Adrenal gland (tissue), 9 donors: ENCODE measurements at regions not wholly inside any gene's neighbourhood (a gene's known extent, or its start where the extent isn't known, plus 50 kb on each side); places are given as distances from the start of the nearest gene placed in this dataset.
A peak's percentile ranks its signal among the peaks of the same experiment; 100 is the strongest.

Source experiments
- DNase-seq, 7 donors: peaks; one replicate each; pipeline ENCODE4 v3.0.0-alpha.2; 2019 to 2020
- H3K27ac ChIP-seq, 5 donors: fragments of 200-600 bp; sonication (generic) in 4 of 5; 1 replicate in 3 of 5; 2 replicates in 2 of 5; pipeline versions ENCODE4 v1.5.1 to v1.8.0; 2016 to 2020; ENCODE audit warnings: mild to moderate bottlenecking in 1 of 5
- H3K27me3 ChIP-seq: fragments of 200-600 bp; 2 replicates; pipeline ENCODE4 v1.8.0; 2021
- H3K36me3 ChIP-seq, 2 donors: fragments of 200-600 bp; replicated peaks in 1 of 2; 1 replicate in 1 of 2; 2 replicates in 1 of 2; pipeline versions ENCODE4 v1.5.1 to v1.8.0; 2018 to 2022
- H3K4me1 ChIP-seq, 2 donors: fragments of 200-600 bp; replicated peaks in 1 of 2; 1 replicate in 1 of 2; 2 replicates in 1 of 2; pipeline versions ENCODE4 v1.5.1 to v1.8.0; 2018 to 2021
- H3K4me3 ChIP-seq, 4 donors: fragments of 200-600 bp; sonication (generic) in 3 of 4; one replicate each; pipeline ENCODE4 v1.5.1; 2016 to 2018
- H3K9me3 ChIP-seq, 3 donors: fragments of 200-600 bp; sonication (generic) in 1 of 3; replicated peaks in 1 of 3; 1 replicate in 2 of 3; 2 replicates in 1 of 3; pipeline versions ENCODE4 v1.5.1 to v1.8.0; 2016 to 2021
- POLR2A ChIP-seq, 2 donors: fragments of 450-650 bp; IDR thresholded peaks; one replicate each; pipeline ENCODE4 v1.6.1; 2017; ENCODE audit warnings: antibody characterized with exemption in 2 of 2, mild to moderate bottlenecking in 2 of 2, moderate library complexity in 1 of 2
- WGBS, 4 donors: extraction: QIAGEN DNeasy Blood & Tissue Kit in 2 of 4; methylation state at CpG; one replicate each; pipeline versions ENCODE4 v1.1.5 to v1.1.7; 2013 to 2017; 5-methylcytosine and 5-hydroxymethylcytosine counted together
- intact Hi-C, 2 donors: fragments of 100-400 bp; cut with DNase I; formaldehyde crosslinking; loops; one replicate each; pipeline versions ENCODE4 v1.14.1 to v1.15.0; 2022 to 2023
- TF ChIP-seq, protein P1 (sequence below), 6 experiments: fragments of 450-650 bp in 4 of 6; fragments of 200-600 bp in 2 of 6; sonication (generic) in 1 of 6; IDR thresholded peaks; 1 replicate in 5 of 6; 2 replicates in 1 of 6; pipeline versions ENCODE4 v1.5.1 to v1.8.0; 2016 to 2021; ENCODE audit warnings: antibody characterized with exemption in 6 of 6, mild to moderate bottlenecking in 2 of 6, moderate library complexity in 1 of 6
- donor health status: healthy with polysubstance abuse.
- donor health status: Bipolar disorder and iron deficiency.
- donor health status: DM: yes; HTN: yes; CAD: no.
- donor health status: DM: no; HTN: no; CAD: no.
- donor health status: DM: no; HTN: no; CAD: no.

DNA sequence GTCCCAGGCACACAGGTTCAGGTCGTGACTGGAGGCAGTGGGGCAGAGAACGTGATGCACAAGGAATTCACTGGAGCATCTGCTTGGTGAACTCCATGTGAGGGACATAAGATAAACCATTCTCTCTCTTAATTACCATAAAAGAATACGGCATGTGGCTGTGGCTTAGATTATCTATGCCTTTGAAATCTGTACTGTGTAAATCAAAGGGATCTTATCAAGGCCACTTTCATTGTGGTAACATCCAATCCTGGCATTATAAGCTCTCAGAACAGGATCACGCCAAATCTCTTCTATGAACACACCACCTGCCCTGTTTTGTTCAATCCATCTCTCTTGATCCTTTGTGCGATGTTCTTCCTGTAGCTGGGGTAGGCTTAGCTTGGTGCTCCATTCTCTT lies 192.3 kb downstream of the SPATA18 start:
- no peak for DNase-seq

DNA sequence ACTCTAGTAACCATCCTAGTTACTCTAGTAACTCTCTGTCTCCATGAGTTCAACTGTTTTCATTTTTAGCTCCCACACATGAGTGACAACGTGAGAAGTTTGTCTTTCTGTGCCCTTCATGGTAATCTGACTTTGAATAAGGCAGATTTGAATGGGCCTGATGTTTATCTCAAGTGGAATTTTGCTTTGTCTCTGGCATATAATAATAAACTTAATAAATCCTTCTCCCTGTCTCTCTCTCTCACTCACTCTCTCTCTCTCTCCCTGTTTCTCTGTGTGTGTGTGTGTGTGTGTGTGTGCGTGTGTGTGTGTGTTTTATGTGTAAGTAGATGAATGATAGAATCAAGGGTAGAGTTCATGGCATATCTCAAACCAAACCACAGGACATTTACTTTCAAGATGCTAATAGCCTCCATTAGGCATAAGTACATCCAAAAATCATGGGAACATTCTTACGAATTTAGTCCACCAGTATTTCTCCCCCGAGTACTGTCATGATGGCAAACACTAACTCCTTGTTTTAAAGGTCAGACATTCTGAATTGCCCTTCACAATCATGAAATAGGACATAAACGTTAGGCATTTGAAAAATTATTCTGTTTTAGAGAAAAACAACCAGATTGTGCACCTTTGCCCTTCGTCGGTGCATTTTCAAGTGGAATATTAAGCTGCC lies 193.1 kb downstream of the SPATA18 start:
- Histone ChIP-seq H3K27me3 (no peaks in the 10 kb centered on the region), H3K36me3 (no peaks in the 10 kb centered on the region), H3K4me1 (peaks cover 0 to 7% of the 10 kb centered on the region in 2 donors), H3K27ac (peak overlapping the region in 1 of 5 donors; percentile 7), H3K4me3 (no peak overlapping the region), H3K9me3 (no peaks in the 10 kb centered on the region)
- intact Hi-C loops = no loop called here
- no peak for TF ChIP-seq POLR2A (IDR thresholded peaks at IDR 0.05)
- TF ChIP-seq, protein P1, sequence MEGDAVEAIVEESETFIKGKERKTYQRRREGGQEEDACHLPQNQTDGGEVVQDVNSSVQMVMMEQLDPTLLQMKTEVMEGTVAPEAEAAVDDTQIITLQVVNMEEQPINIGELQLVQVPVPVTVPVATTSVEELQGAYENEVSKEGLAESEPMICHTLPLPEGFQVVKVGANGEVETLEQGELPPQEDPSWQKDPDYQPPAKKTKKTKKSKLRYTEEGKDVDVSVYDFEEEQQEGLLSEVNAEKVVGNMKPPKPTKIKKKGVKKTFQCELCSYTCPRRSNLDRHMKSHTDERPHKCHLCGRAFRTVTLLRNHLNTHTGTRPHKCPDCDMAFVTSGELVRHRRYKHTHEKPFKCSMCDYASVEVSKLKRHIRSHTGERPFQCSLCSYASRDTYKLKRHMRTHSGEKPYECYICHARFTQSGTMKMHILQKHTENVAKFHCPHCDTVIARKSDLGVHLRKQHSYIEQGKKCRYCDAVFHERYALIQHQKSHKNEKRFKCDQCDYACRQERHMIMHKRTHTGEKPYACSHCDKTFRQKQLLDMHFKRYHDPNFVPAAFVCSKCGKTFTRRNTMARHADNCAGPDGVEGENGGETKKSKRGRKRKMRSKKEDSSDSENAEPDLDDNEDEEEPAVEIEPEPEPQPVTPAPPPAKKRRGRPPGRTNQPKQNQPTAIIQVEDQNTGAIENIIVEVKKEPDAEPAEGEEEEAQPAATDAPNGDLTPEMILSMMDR (IDR thresholded peaks at IDR 0.05) = no peak
- WGBS, 4 donors = 38 to 48% (median 43%) methylated on average over 7 of the region's 7 CpGs
- no peak for DNase-seq

More for the DNA sequence above, 192.3 kb downstream of the SPATA18 start:
- intact Hi-C loops = no loop called here
- Histone ChIP-seq H3K4me3 (no peak overlapping the region), H3K9me3 (no peaks in the 10 kb centered on the region), H3K27ac (no peak overlapping the region), H3K36me3 (no peaks in the 10 kb centered on the region), H3K27me3 (no peaks in the 10 kb centered on the region), H3K4me1 (peaks cover 0 to 1% of the 10 kb centered on the region in 2 donors)
- 67 to 77% (median 75%) methylated on average over 5 of the region's 5 CpGs for WGBS, 4 donors
- TF ChIP-seq, protein P1 (IDR thresholded peaks at IDR 0.05) = no peak
- no peak for TF ChIP-seq POLR2A (IDR thresholded peaks at IDR 0.05)

DNA sequence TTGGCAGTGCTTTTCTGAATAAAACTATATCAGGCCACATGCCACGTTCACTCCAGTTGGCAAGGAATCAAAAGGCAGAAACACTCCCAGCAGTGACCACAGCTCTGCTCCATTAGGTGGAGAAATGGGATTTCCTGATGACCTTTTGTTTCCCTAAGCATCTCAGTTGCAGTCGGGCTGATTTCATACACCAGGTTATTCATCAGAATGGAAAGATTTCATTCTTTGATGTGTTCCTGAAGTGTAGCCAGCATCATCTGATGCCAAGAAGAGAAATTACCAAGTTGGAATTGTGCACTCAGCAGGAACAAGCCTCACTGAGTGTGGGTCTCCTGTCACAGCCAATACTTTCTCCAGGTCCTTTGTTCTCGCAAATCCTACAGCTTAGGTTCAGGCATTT lies 193.7 kb downstream of the SPATA18 start:
- no peak overlapping the region for H3K4me3 ChIP-seq
- TF ChIP-seq POLR2A (IDR thresholded peaks at IDR 0.05) = no peak
- TF ChIP-seq, protein P1 (IDR thresholded peaks at IDR 0.05) = no peak
- H3K9me3 ChIP-seq = no peaks in the 10 kb centered on the region
- H3K4me1 ChIP-seq = peaks cover 0 to 10% of the 10 kb centered on the region in 2 donors
- intact Hi-C loops = no loop called here
- whole genome bisulfite sequencing, 4 donors = 24 to 31% (median 26%) methylated on average over 3 of the region's 3 CpGs
- no peaks in the 10 kb centered on the region for H3K36me3 ChIP-seq
- H3K27ac ChIP-seq = peak overlapping the region in 1 of 5 donors; percentile 7
- DNase-seq = peak in 2 of 7 donors; percentile 12 to 18
- H3K27me3 ChIP-seq = no peaks in the 10 kb centered on the region

DNA sequence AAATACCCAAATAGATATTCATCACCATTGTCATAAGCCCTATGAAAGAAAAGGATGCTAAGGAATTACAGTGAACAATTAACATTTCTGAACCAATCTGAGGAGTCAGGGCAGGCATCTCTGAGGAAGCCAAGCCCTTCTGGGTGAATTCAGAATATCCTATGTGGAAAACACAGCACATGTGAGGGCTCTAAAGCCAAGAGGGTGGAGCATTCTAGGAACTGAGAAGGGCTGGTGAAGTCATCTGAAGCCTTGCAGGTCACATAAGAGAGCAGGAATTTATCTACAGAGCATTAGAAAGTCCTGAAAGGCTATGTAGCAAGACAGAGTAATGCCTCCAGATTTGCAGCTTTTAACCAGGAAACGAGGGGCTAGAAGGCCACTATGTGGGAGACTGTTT lies 195.7 kb downstream of the SPATA18 start:
- Histone ChIP-seq H3K27ac (no peak overlapping the region), H3K4me1 (peaks cover 0 to 10% of the 10 kb centered on the region in 2 donors), H3K36me3 (no peaks in the 10 kb centered on the region), H3K27me3 (no peaks in the 10 kb centered on the region), H3K4me3 (no peak overlapping the region), H3K9me3 (no peaks in the 10 kb centered on the region)
- TF ChIP-seq, protein P1 (IDR thresholded peaks at IDR 0.05) = no peak
- TF ChIP-seq POLR2A (IDR thresholded peaks at IDR 0.05) = no peak
- no peak for DNase-seq
- intact Hi-C loops = no loop called here
- 60 to 69% (median 66%) methylated on average over 1 of the region's 1 CpG for WGBS, 4 donors
